C4-2B (cell line): ENCODE measurements at regions not wholly inside any gene's neighbourhood (a gene's known extent, or its start where the extent isn't known, plus 50 kb on each side); places are given as distances from the start of the nearest gene placed in this dataset.

Experiments used
- ZFX ChIP-seq: fragments of 450-650 bp; IDR thresholded peaks from 2 replicates; pipeline ENCODE4 v1.6.1; 2017
- TF ChIP-seq, protein P1 (sequence below): fragments of 450-650 bp; conservative IDR thresholded peaks from 2 replicates; pipeline ENCODE4 v1.5.1; 2017; ENCODE audit warnings: mild to moderate bottlenecking

DNA sequence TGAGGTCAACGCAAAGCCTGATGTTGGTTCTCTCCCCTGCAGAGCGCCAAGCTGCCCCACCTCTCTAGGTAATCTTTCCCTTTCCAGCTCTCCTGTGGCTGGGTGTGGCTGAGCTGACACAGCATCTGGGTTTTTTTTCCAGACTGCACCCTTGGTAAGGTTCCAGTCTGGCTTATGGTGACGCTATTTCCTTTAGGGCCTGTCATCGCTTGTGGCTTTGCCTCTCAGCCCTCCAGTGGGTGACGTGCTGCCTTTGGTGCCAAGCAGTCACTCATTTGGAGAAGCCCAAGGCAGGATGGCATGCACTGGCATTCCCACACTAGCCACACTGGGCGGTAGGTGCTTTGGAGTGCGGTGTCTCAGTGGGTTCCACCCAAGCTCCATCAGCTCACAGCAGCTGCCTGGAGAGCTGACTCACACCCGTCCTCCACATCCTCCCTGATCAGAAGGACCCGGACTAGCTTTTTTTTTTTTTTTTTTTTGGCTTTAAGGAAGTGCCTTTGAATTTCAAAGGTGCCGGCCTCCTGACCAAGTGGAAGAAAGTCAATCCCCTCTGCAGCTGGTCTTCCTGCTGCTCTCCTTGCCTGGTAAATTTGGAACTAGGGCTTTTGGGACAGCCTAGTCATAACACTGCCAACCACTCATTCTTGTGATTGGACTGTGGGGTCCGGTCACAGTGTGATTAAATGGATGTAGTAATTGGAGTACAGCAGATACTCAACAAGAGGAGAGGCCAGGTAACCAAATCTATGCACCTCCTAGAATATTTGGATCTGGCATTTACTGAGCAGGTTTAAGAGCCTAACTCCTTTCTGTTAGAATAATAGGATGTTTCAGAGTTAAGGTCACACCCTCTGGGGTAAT is 153.6 kb downstream of the CD83 start:
- TF ChIP-seq, protein P1, sequence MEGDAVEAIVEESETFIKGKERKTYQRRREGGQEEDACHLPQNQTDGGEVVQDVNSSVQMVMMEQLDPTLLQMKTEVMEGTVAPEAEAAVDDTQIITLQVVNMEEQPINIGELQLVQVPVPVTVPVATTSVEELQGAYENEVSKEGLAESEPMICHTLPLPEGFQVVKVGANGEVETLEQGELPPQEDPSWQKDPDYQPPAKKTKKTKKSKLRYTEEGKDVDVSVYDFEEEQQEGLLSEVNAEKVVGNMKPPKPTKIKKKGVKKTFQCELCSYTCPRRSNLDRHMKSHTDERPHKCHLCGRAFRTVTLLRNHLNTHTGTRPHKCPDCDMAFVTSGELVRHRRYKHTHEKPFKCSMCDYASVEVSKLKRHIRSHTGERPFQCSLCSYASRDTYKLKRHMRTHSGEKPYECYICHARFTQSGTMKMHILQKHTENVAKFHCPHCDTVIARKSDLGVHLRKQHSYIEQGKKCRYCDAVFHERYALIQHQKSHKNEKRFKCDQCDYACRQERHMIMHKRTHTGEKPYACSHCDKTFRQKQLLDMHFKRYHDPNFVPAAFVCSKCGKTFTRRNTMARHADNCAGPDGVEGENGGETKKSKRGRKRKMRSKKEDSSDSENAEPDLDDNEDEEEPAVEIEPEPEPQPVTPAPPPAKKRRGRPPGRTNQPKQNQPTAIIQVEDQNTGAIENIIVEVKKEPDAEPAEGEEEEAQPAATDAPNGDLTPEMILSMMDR, result no peak
- no peak for TF ChIP-seq ZFX
